GM13977 (cell line): ENCODE measurements at regions not wholly inside any gene's neighbourhood (a gene's known extent, or its start where the extent isn't known, plus 50 kb on each side); places are given as distances from the start of the nearest gene placed in this dataset.

Source experiments
- DNase-seq: peaks from one replicate; pipeline ENCODE4 v3.0.0; 2012; ENCODE audit warnings: low spot score
- CTCF ChIP-seq: IDR thresholded peaks from 2 replicates; pipeline ENCODE4 v1.5.1; 2012; ENCODE audit warnings: mild to moderate bottlenecking, control low read depth; ENCODE audit not compliant: insufficient read depth; ENCODE audit errors: extremely low read depth, missing control alignments
- in situ Hi-C: fragments of 300-500 bp; cut with MboI; formaldehyde crosslinking; loops from one replicate; pipeline ENCODE4 v1.12.0; 2022; ENCODE audit warnings: low sequenced_read_pairs, low pct_unique_long_range_greater_than_20kb, mixed read lengths, inconsistent platforms; ENCODE audit not compliant: unreplicated experiment

- TF ChIP-seq CTCF = no peak
- in situ Hi-C loops = no loop called here
- no peak for DNase-seq
These were observed 1209.6 kb downstream of the ZPLD1 start for GRCh38 chr3:103644450-103644849.

GRCh38 chr3:103653996-103654395 lies 1219.2 kb downstream of the ZPLD1 start:
- no peak for TF ChIP-seq CTCF
- in situ Hi-C loops = no loop called here
- no peak for DNase-seq

GRCh38 chr3:103657756-103658155 lies 1222.9 kb downstream of the ZPLD1 start:
- DNase-seq = no peak
- no peak for TF ChIP-seq CTCF
- in situ Hi-C loops = no loop called here

- in situ Hi-C loops = no loop called here
- DNase-seq = no peak
- TF ChIP-seq CTCF = no peak
These were observed 1226.0 kb downstream of the ZPLD1 start for GRCh38 chr3:103660810-103661209.

- in situ Hi-C loops = no loop called here
- no peak for TF ChIP-seq CTCF
- no peak for DNase-seq
These were observed 1227.8 kb downstream of the ZPLD1 start for GRCh38 chr3:103662591-103662990.

GRCh38 chr3:103672346-103672745 lies 1237.5 kb downstream of the ZPLD1 start:
- in situ Hi-C loops = no loop called here
- no peak for TF ChIP-seq CTCF
- no peak for DNase-seq

- DNase-seq = no peak
- in situ Hi-C loops = no loop called here
- TF ChIP-seq CTCF = no peak
These were observed 1250.1 kb downstream of the ZPLD1 start for GRCh38 chr3:103684904-103685303.
